GM19324 (cell line): ENCODE measurements at regions not wholly inside any gene's neighbourhood (a gene's known extent, or its start where the extent isn't known, plus 50 kb on each side); places are given as distances from the start of the nearest gene placed in this dataset.

Source experiments
- ATAC-seq: cut with Tn5 transposase; IDR thresholded peaks from one replicate; pipeline ENCODE4 v1.9.1; 2021; ENCODE audit warnings: mild to moderate bottlenecking, moderate library complexity; ENCODE audit not compliant: unreplicated experiment, low FRiP score

GRCh38 chr2:221019668-221020067 lies 552.4 kb downstream of the EPHA4 start:
- no peak for ATAC-seq

GRCh38 chr2:221022554-221022953 lies 549.5 kb downstream of the EPHA4 start:
- no peak for ATAC-seq

GRCh38 chr2:221025398-221025797 lies 546.7 kb downstream of the EPHA4 start:
- no peak for ATAC-seq

GRCh38 chr2:221034026-221034701 lies 537.9 kb downstream of the EPHA4 start:
- no peak for ATAC-seq

- ATAC-seq: no peak
Measured at GRCh38 chr2:221034973-221035372, 537.1 kb downstream of the EPHA4 start.

GRCh38 chr2:221042926-221043325 lies 529.2 kb downstream of the EPHA4 start:
- no peak for ATAC-seq

- ATAC-seq: no peak
Measured at GRCh38 chr2:221044781-221045180, 527.3 kb downstream of the EPHA4 start.

- ATAC-seq: no peak
Measured at GRCh38 chr2:221050020-221050795, 521.9 kb downstream of the EPHA4 start.

GRCh38 chr2:221051162-221051561 lies 520.9 kb downstream of the EPHA4 start:
- no peak for ATAC-seq

GRCh38 chr2:221060376-221060775 lies 511.7 kb downstream of the EPHA4 start:
- ATAC-seq: no peak

- no peak for ATAC-seq
Measured at GRCh38 chr2:221063568-221063967, 508.5 kb downstream of the EPHA4 start.

- no peak for ATAC-seq
Measured at GRCh38 chr2:221064058-221064854, 507.8 kb downstream of the EPHA4 start.

- no peak for ATAC-seq
Measured at GRCh38 chr2:221064880-221065279, 507.2 kb downstream of the EPHA4 start.

- ATAC-seq: no peak
Measured at GRCh38 chr2:221068123-221068522, 504.0 kb downstream of the EPHA4 start.

- no peak for ATAC-seq
Measured at GRCh38 chr2:221070106-221070505, 502.0 kb downstream of the EPHA4 start.

- no peak for ATAC-seq
Measured at GRCh38 chr2:221073326-221074049, 498.6 kb downstream of the EPHA4 start.

- no peak for ATAC-seq
Measured at GRCh38 chr2:221074238-221074637, 497.9 kb downstream of the EPHA4 start.

GRCh38 chr2:221075203-221075602 lies 496.9 kb downstream of the EPHA4 start:
- no peak for ATAC-seq

- no peak for ATAC-seq
Measured at GRCh38 chr2:221077251-221077650, 494.9 kb downstream of the EPHA4 start.

- ATAC-seq: no peak
Measured at GRCh38 chr2:221077799-221078198, 494.3 kb downstream of the EPHA4 start.
